Astrocyte (in vitro differentiated cells and primary cell): ENCODE measurements at regions not wholly inside any gene's neighbourhood (a gene's known extent, or its start where the extent isn't known, plus 50 kb on each side); places are given as distances from the start of the nearest gene placed in this dataset.

Experiments
- CTCF ChIP-seq: IDR thresholded peaks from 2 replicates; pipeline ENCODE4 v1.5.1; 2011; ENCODE audit warnings: low read depth, mild to moderate bottlenecking, inconsistent platforms, low read length, moderate library complexity; ENCODE audit not compliant: insufficient read depth
- EZH2 ChIP-seq: IDR thresholded peaks from 2 replicates; pipeline ENCODE4 v1.6.1; 2012; ENCODE audit warnings: mild to moderate bottlenecking, low read length, inconsistent platforms; ENCODE audit not compliant: insufficient read depth

GRCh38 chr1:67991546-67991945, 58.9 kb downstream of the DIRAS3 start:
- TF ChIP-seq CTCF (no peak), EZH2 (no peak)
